ENCODE measurements at regions not wholly inside any gene's neighbourhood (a gene's known extent, or its start where the extent isn't known, plus 50 kb on each side); places are given as distances from the start of the nearest gene placed in this dataset.

GRCh38 chr13:65872448-65872847 lies 1357.7 kb downstream of the PCDH9 start:
- no peak for DNase-seq

DNA sequence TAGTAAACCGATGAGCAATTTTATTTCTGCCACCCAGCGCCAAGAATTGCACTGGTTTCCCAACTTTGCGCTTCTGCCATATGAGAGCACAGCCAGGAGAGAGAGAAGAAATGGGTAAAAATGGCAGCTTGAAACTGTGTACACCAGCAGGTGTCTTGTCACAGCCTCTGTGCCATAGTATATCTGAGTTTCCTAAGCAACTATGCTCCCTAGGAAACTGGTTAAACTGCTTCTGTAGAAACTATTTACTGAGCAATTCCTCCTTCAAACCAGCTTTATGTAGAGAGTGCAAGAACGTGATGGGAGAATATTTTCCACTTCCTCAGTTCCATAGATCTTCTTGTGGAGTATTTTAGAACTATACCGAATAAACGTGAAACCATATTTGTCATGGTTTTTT lies 1361.3 kb downstream of the PCDH9 start:
- no peak for DNase-seq

DNA sequence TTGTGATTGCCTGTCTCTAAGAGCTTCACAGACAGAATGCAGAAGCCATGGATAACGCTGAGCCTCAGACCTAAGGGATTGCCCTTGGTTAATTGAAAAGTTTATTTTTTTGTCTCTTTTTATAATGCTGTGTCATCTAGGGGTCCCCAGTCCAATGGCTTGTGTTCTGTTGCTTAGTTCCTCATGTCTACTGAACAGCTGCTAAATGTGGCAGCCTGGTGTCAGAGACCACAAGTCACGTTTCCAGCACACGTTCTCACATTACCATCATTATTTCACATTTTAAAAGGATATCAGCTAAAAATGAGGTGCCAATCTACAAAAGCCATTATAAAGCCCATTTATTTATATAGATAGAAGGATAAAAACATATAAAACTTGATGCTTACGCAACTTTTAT lies 1362.0 kb downstream of the PCDH9 start:
- DNase-seq, result no peak

DNA sequence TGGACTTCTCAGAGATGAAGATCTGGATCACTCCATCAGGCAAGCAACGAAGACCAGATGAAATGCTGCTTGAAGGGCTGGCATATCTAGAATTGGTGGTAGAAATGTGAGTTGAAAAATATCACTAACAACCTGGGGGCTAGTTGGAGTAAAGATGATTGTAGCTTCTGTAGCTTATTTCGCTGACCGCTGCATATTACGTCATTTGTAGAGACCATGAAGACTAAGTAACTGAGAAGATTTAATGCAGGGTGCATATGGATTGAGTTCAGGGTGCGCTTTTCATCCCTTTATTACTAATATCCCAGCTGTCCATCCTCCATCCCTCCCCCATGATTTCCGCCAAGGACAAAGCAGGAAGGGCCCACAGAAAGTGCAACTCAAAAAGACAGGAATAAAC lies 1364.0 kb downstream of the PCDH9 start:
- no peak for DNase-seq

- DNase-seq, result no peak
Observed at GRCh38 chr13:65865206-65865605, 1364.9 kb downstream of the PCDH9 start.

GRCh38 chr13:65864039-65864438 lies 1366.1 kb downstream of the PCDH9 start:
- no peak for DNase-seq

- DNase-seq, result no peak
Observed at GRCh38 chr13:65860306-65860705, 1369.8 kb downstream of the PCDH9 start.

GRCh38 chr13:65857942-65858565 lies 1372.1 kb downstream of the PCDH9 start:
- no peak for DNase-seq

GRCh38 chr13:65856431-65856830 lies 1373.7 kb downstream of the PCDH9 start:
- no peak for DNase-seq

DNA sequence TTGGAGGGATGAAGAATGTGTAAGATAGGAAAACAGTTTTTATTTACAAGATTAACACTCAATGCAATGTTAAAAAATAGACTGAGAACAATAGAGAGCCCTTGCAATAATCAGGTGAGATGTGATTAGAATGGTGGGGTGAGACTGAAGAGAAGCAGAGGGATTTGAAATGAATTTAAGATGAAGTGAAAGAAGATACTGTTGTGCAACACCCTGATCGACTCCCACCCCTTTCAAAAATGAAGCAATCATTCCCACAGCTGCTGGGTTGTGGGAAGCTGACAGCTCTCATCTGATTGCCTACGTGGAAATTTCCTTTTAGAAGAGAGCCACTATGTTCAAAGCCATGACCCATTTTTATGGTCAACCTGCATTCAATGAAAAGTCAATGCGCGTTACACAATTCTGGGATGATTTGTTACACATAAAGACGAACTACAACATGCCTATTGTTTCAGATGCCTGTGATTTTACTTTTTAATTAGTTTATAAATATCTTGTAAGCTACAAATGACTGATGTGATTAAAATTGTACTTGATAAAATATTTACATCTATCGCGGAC lies 1374.8 kb downstream of the PCDH9 start:
- no peak for DNase-seq

GRCh38 chr13:65854431-65854830 lies 1375.7 kb downstream of the PCDH9 start:
- no peak for DNase-seq

DNA sequence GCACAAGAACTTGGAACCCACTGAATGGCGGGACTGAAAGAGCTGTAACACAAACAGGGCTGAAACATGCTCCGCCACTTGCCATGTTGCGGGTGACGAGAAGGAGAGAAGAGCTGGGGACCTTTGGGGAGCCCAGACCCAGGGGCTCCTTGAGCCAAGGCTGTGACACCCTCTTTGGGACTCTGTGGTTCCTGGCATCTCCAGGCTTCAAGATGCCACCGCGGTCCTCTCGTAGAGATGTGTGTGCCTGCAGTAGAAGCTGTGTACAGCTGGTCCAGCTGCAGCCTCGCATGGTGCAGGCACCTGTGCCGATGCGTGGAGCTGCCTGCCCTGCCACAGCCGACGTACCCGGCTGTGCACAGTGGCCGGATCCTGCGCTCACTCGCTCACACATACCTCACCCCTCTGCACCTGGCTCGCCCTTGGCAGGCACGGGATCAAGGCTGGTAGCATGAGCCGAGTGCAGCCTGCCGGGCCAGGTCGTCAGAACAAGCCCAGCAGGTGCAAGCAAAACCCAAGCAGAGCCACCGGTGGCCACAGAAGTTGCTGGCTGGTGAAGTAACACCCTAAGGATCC lies 1385.8 kb downstream of the PCDH9 start:
- DNase-seq, result no peak

GRCh38 chr13:65843314-65843731 lies 1386.8 kb downstream of the PCDH9 start:
- no peak for DNase-seq

DNA sequence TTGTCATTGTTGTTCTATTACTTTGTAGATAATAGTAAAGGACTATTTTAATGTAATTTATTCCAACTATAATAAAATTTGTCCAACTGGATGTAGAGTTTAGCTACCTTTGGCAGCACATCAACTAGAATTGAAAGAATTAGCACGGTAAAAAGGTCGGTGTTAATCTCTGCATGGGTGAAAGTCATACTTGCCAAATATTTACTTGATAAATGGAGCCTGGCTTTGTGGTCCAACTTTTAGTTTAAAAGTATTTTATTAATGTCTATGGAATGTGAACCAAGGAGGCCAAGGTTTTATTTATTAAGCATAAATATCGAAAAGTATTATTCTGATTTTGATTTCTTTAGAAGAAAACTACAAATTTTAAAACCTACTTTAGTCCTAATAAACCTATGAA lies 1389.0 kb downstream of the PCDH9 start:
- no peak for DNase-seq

DNA sequence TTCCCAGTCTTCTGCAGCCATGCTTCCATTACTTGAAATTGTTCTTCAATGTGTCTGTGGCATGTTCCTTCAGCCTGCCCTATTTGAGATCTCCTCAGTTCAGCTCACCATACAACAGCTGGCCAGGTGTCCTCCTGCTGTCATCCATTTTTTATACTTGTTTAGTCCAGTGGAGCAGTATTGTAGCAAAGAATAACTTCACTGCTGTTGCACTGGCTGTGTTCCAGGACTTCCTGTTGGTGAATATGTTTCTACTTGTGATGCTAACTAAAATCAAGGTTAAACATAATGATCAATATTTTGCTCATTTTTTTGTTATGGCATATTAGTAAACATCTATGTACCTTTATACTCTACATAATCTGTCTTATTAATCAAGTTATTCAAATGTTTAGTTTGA lies 1394.1 kb downstream of the PCDH9 start:
- DNase-seq, result no peak

DNA sequence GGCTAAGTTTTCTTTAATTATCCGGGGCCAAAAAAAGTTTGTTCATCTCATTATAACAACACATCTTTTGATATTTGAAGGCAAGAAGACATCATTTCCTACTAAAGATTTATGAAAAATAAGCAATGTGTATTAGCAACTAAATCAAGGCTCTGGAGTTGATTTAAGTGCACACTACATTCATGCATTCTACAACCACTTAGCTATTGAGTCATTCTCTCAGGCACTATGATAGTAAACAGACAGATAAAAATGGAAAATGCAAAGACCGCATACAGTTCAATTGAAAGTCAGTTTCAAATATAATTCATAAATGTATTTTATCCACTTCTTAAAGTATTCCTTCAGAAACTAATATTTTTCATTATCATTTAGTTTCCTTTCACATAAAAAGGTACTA lies 1395.2 kb downstream of the PCDH9 start:
- no peak for DNase-seq

DNA sequence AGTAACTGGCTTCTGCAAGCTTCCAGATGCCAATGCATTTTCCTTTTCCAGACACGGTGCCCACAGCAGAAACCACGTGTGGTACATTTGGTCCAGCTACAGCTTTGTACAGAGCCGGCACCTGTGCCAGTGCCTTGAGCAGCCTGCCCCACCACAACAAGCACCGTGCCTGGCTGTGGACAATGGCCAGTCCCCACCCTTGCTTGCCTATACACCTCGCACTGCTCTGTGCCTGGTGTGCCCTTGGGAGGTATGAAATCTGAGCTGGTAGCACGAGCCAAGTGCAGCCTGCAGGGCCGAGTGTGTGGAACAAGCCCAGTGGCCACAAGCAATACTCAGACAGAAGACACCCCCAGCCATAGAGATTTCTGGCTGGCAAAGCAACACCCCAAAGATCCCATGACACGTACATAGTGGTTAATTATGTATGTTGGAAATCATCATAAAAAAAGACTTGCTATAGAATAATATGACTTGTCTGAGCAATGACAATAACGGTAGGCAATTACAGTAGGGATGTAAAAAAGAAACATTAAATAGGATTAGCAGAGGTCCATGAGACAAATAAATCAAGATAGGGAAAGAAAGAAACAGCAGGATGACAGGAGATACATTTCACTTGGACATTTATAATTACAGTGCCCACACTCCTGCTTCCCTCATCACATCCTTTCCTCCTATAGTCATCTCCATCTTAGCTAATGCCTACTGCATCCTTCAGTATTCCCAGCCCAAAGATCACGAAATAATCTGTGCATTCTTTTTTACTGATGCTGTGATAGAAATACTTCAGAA lies 1399.5 kb downstream of the PCDH9 start:
- no peak for DNase-seq

- no peak for DNase-seq
Observed at GRCh38 chr13:65829241-65830008, 1400.7 kb downstream of the PCDH9 start.

- DNase-seq, result no peak
Observed at GRCh38 chr13:65826657-65827056, 1403.5 kb downstream of the PCDH9 start.

DNA sequence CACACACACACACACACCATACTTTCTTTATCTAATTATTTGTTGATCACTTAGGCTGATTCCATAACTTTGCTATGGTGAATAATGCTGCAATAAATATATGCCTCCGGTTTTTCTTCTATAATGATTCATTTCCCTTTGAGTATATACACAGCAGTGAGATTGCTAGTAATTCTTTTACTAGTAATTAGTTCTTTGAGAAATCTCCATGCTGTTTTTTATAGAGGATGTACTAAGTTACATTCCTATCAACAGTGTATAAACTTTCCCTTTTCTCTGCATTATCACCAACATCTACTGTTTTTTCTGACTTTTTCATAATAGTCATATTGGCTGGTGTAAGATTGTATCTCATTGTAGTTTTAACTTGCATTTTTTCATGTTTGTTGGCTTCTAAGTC lies 1405.1 kb downstream of the PCDH9 start:
- no peak for DNase-seq

- no peak for DNase-seq
Observed at GRCh38 chr13:65808061-65808460, 1422.1 kb downstream of the PCDH9 start.

- no peak for DNase-seq
Observed at GRCh38 chr13:65803530-65804392, 1426.4 kb downstream of the PCDH9 start.
